Peyer's patch (tissue), 4 donors: ENCODE measurements at regions not wholly inside any gene's neighbourhood (a gene's known extent, or its start where the extent isn't known, plus 50 kb on each side); places are given as distances from the start of the nearest gene placed in this dataset.

Source experiments
- POLR2A ChIP-seq, 2 donors: fragments of 450-650 bp; IDR thresholded peaks; one replicate each; pipeline ENCODE4 v1.5.1; 2017; ENCODE audit warnings: antibody characterized with exemption in 2 of 2, mild to moderate bottlenecking in 2 of 2, moderate library complexity in 2 of 2
- TF ChIP-seq, protein P1 (sequence below), 6 experiments: fragments of 450-650 bp in 4 of 6; fragments of 200-600 bp in 2 of 6; sonication (generic) in 1 of 6; IDR thresholded peaks; one replicate each; pipeline ENCODE4 v1.5.1; 2017 to 2019; ENCODE audit warnings: antibody characterized with exemption in 6 of 6, mild to moderate bottlenecking in 3 of 6, moderate library complexity in 1 of 6

- TF ChIP-seq, protein P1, sequence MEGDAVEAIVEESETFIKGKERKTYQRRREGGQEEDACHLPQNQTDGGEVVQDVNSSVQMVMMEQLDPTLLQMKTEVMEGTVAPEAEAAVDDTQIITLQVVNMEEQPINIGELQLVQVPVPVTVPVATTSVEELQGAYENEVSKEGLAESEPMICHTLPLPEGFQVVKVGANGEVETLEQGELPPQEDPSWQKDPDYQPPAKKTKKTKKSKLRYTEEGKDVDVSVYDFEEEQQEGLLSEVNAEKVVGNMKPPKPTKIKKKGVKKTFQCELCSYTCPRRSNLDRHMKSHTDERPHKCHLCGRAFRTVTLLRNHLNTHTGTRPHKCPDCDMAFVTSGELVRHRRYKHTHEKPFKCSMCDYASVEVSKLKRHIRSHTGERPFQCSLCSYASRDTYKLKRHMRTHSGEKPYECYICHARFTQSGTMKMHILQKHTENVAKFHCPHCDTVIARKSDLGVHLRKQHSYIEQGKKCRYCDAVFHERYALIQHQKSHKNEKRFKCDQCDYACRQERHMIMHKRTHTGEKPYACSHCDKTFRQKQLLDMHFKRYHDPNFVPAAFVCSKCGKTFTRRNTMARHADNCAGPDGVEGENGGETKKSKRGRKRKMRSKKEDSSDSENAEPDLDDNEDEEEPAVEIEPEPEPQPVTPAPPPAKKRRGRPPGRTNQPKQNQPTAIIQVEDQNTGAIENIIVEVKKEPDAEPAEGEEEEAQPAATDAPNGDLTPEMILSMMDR (IDR thresholded peaks at IDR 0.05) = no peak
- TF ChIP-seq POLR2A (IDR thresholded peaks at IDR 0.05) = no peak
Observed at GRCh38 chr2:194223218-194223617, 1433.8 kb upstream of the SLC39A10 start.
